CD1c-positive myeloid dendritic cell (primary cell): ENCODE measurements at regions not wholly inside any gene's neighbourhood (a gene's known extent, or its start where the extent isn't known, plus 50 kb on each side); places are given as distances from the start of the nearest gene placed in this dataset.

Experiments
- DNase-seq: peaks from one replicate; pipeline ENCODE4 v3.0.0-alpha.2; 2016; ENCODE audit errors: extremely low spot score

- no peak for DNase-seq
Observed at GRCh38 chr1:218677026-218677425, 331.9 kb downstream of the TGFB2 start.

GRCh38 chr1:218679391-218679790, 334.3 kb downstream of the TGFB2 start:
- no peak for DNase-seq

- DNase-seq: no peak
Observed at GRCh38 chr1:218679988-218680748, 335.0 kb downstream of the TGFB2 start.

GRCh38 chr1:218683242-218683641, 338.1 kb downstream of the TGFB2 start:
- no peak for DNase-seq

- DNase-seq: no peak
Observed at GRCh38 chr1:218686258-218686657, 341.1 kb downstream of the TGFB2 start.

GRCh38 chr1:218686761-218687160, 341.6 kb downstream of the TGFB2 start:
- no peak for DNase-seq

- no peak for DNase-seq
Observed at GRCh38 chr1:218692808-218693207, 347.7 kb downstream of the TGFB2 start.

GRCh38 chr1:218693599-218693998, 348.5 kb downstream of the TGFB2 start:
- DNase-seq: no peak

- no peak for DNase-seq
Observed at GRCh38 chr1:218694085-218694484, 348.9 kb downstream of the TGFB2 start.

GRCh38 chr1:218694636-218695035, 349.5 kb downstream of the TGFB2 start:
- DNase-seq: no peak

- no peak for DNase-seq
Observed at GRCh38 chr1:218695525-218695924, 350.4 kb downstream of the TGFB2 start.

- no peak for DNase-seq
Observed at GRCh38 chr1:218698141-218698540, 353.0 kb downstream of the TGFB2 start.

- no peak for DNase-seq
Observed at GRCh38 chr1:218699421-218699820, 354.3 kb downstream of the TGFB2 start.

GRCh38 chr1:218699865-218700264, 354.7 kb downstream of the TGFB2 start:
- no peak for DNase-seq

GRCh38 chr1:218700666-218701065, 355.5 kb downstream of the TGFB2 start:
- no peak for DNase-seq

- DNase-seq: no peak
Observed at GRCh38 chr1:218701131-218701530, 356.0 kb downstream of the TGFB2 start.

- no peak for DNase-seq
Observed at GRCh38 chr1:218702775-218703174, 357.6 kb downstream of the TGFB2 start.

GRCh38 chr1:218703836-218704235, 358.7 kb downstream of the TGFB2 start:
- DNase-seq: no peak

GRCh38 chr1:218705391-218705790, 360.3 kb downstream of the TGFB2 start:
- DNase-seq: no peak

- no peak for DNase-seq
Observed at GRCh38 chr1:218705911-218706893, 361.1 kb downstream of the TGFB2 start.

GRCh38 chr1:218711001-218711400, 365.9 kb downstream of the TGFB2 start:
- DNase-seq: no peak

- DNase-seq: no peak
Observed at GRCh38 chr1:218711884-218712674, 366.9 kb downstream of the TGFB2 start.
